HFF-Myc (cell line): ENCODE measurements at regions not wholly inside any gene's neighbourhood (a gene's known extent, or its start where the extent isn't known, plus 50 kb on each side); places are given as distances from the start of the nearest gene placed in this dataset.

ENCODE experiments used
- DNase-seq: peaks from one replicate; pipeline ENCODE4 v3.0.0-alpha.2; 2011; ENCODE audit warnings: low read depth; ENCODE audit errors: extremely low read depth
- H3K4me3 ChIP-seq: replicated peaks from 2 replicates; pipeline ENCODE4 v1.5.1; 2011; ENCODE audit warnings: low read depth, mild to moderate bottlenecking, control low read depth, low read length
- CTCF ChIP-seq: IDR thresholded peaks from 2 replicates; pipeline ENCODE4 v1.5.1; 2012; ENCODE audit warnings: mild to moderate bottlenecking, low read depth, low read length, control low read depth; ENCODE audit errors: missing control alignments

DNA sequence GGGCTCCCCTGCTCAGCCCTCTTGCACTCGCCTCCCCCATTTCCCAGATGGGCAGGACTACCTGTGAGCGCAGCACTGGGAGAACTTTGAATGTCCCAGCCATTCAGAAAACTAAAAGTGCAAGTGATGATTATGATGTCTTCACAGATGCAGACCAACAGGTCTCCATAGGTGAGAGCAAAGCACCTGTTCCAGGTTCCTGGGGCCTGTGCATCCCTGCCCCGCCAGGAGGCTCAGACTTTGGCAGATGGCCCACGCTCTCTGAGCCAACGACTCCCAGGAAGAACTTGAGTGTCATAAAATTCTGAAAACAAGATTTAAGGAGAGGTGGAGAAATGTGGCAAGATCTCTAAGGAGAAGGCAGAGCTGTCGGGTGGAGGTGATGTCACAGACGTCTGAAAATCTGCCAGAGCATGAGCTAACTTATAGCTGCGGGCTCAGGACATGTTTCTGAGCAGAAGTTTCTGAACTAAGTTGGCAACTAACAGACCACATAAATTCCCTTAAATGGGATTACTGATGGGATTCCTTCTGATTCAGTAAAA is 110.8 kb upstream of the IGF1R start:
- no peak for TF ChIP-seq CTCF
- no peak overlapping the region for H3K4me3 ChIP-seq
- DNase-seq = no peak

- no peak for DNase-seq
- no peak for TF ChIP-seq CTCF
- no peak overlapping the region for H3K4me3 ChIP-seq
These were observed 106.8 kb upstream of the IGF1R start for GRCh38 chr15:98541519-98541918.

- no peak overlapping the region for H3K4me3 ChIP-seq
- DNase-seq = no peak
- no peak for TF ChIP-seq CTCF
These were observed 105.1 kb upstream of the IGF1R start for GRCh38 chr15:98543237-98543636.

DNA sequence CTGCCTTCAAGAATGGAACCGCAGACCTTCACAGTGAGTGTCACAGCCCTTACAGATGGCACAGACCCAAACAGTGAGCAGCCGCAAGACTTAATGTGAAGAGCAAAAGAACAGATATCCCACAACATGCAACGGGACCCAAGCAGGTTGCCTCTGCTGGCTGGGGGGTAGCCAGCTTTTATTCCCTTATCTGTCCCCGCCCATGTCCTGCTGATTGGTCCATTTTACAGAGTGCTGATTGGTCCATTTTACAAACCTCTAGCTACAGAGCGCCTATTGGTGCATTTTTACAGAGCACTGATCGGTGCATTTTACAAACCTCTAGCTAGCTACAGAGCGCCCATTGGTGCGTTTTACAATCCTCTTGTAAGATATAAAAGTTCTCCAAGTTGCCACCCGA is 102.0 kb upstream of the IGF1R start:
- no peak for DNase-seq
- no peak for TF ChIP-seq CTCF
- H3K4me3 ChIP-seq = no peak overlapping the region

GRCh38 chr15:98547275-98547674 is 101.1 kb upstream of the IGF1R start:
- no peak for DNase-seq

GRCh38 chr15:98547741-98548138 is 100.6 kb upstream of the IGF1R start:
- DNase-seq = no peak

More at GRCh38 chr15:98547275-98547674, 101.1 kb upstream of the IGF1R start:
- TF ChIP-seq CTCF = no peak
- H3K4me3 ChIP-seq = no peak overlapping the region

More at GRCh38 chr15:98547741-98548138, 100.6 kb upstream of the IGF1R start:
- H3K4me3 ChIP-seq = peak overlapping the region; percentile 50
- no peak for TF ChIP-seq CTCF
